GM23338 (cell line): ENCODE measurements at regions not wholly inside any gene's neighbourhood (a gene's known extent, or its start where the extent isn't known, plus 50 kb on each side); places are given as distances from the start of the nearest gene placed in this dataset.

ENCODE experiments used
- CREB1 ChIP-seq: fragments of 250-450 bp; sonication (Bioruptor Pico); IDR thresholded peaks from 2 replicates; pipeline ENCODE4 v1.5.0; 2020; ENCODE audit warnings: low read depth, mild to moderate bottlenecking, moderate library complexity
- EZH2 ChIP-seq: fragments of 200-600 bp; sonication (generic); IDR thresholded peaks from one replicate; pipeline ENCODE4 v1.8.0; 2017; ENCODE audit warnings: antibody characterized with exemption, mild to moderate bottlenecking, low read depth; ENCODE audit not compliant: unreplicated experiment
- EZH2phosphoT487 ChIP-seq: fragments of 200-600 bp; sonication (generic); IDR thresholded peaks from one replicate; pipeline ENCODE4 v1.8.1; 2018; ENCODE audit warnings: antibody characterized with exemption; ENCODE audit not compliant: unreplicated experiment
- JUNB ChIP-seq: IDR thresholded peaks from one replicate; pipeline ENCODE4 v1.6.1; 2016; ENCODE audit warnings: antibody characterized with exemption; ENCODE audit not compliant: unreplicated experiment
- POLR2AphosphoS5 ChIP-seq: IDR thresholded peaks from 2 replicates; pipeline ENCODE4 v1.6.1; 2016; ENCODE audit warnings: antibody characterized with exemption, low read depth
- REST ChIP-seq: IDR thresholded peaks from one replicate; pipeline ENCODE4 v1.6.1; 2018; ENCODE audit warnings: antibody characterized with exemption; ENCODE audit not compliant: unreplicated experiment
- STAT1 ChIP-seq: IDR thresholded peaks from one replicate; pipeline ENCODE4 v1.6.1; 2016; ENCODE audit warnings: antibody characterized with exemption; ENCODE audit not compliant: unreplicated experiment
- ZNF114 ChIP-seq: fragments of 250-450 bp; sonication (Bioruptor Pico); IDR thresholded peaks from 2 replicates; pipeline ENCODE4 v1.5.0; 2020; ENCODE audit warnings: mild to moderate bottlenecking, moderate library complexity
- ZNF331 ChIP-seq: fragments of 250-450 bp; sonication (Bioruptor Pico); IDR thresholded peaks from 2 replicates; pipeline ENCODE4 v1.5.0; 2020; ENCODE audit warnings: low read depth, mild to moderate bottlenecking, moderate library complexity
- TF ChIP-seq, protein P1 (sequence below), 2 experiments: fragments of 200-600 bp in 1 of 2; sonication (generic) in 1 of 2; conservative IDR thresholded peaks; 2 replicates each; pipeline versions ENCODE4 v1.5.1 to v1.6.1; 2016 to 2017; ENCODE audit warnings: antibody characterized with exemption in 2 of 2, low read depth in 2 of 2, mild to moderate bottlenecking in 2 of 2, moderate library complexity in 1 of 2

GRCh38 chr6:104130343-104130742 is 729.4 kb downstream of the HACE1 start:
- TF ChIP-seq, protein P1, sequence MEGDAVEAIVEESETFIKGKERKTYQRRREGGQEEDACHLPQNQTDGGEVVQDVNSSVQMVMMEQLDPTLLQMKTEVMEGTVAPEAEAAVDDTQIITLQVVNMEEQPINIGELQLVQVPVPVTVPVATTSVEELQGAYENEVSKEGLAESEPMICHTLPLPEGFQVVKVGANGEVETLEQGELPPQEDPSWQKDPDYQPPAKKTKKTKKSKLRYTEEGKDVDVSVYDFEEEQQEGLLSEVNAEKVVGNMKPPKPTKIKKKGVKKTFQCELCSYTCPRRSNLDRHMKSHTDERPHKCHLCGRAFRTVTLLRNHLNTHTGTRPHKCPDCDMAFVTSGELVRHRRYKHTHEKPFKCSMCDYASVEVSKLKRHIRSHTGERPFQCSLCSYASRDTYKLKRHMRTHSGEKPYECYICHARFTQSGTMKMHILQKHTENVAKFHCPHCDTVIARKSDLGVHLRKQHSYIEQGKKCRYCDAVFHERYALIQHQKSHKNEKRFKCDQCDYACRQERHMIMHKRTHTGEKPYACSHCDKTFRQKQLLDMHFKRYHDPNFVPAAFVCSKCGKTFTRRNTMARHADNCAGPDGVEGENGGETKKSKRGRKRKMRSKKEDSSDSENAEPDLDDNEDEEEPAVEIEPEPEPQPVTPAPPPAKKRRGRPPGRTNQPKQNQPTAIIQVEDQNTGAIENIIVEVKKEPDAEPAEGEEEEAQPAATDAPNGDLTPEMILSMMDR (conservative IDR thresholded peaks at IDR 0.05; ENCODE audit: low read depth in 2 of 2), result no peak
- TF ChIP-seq EZH2 (no peak), CREB1 (CRISPR knock-in tag) (no peak), EZH2phosphoT487 (no peak), POLR2AphosphoS5 (no peak), ZNF114 (CRISPR knock-in tag) (no peak), REST (no peak), ZNF331 (CRISPR knock-in tag) (no peak), JUNB (no peak), STAT1 (no peak)
